GM23338 (cell line): ENCODE measurements at regions not wholly inside any gene's neighbourhood (a gene's known extent, or its start where the extent isn't known, plus 50 kb on each side); places are given as distances from the start of the nearest gene placed in this dataset.

Source experiments
- CREB1 ChIP-seq: fragments of 250-450 bp; sonication (Bioruptor Pico); IDR thresholded peaks from 2 replicates; pipeline ENCODE4 v1.5.0; 2020; ENCODE audit warnings: low read depth, mild to moderate bottlenecking, moderate library complexity
- EZH2 ChIP-seq: fragments of 200-600 bp; sonication (generic); IDR thresholded peaks from one replicate; pipeline ENCODE4 v1.8.0; 2017; ENCODE audit warnings: antibody characterized with exemption, mild to moderate bottlenecking, low read depth; ENCODE audit not compliant: unreplicated experiment
- EZH2phosphoT487 ChIP-seq: fragments of 200-600 bp; sonication (generic); IDR thresholded peaks from one replicate; pipeline ENCODE4 v1.8.1; 2018; ENCODE audit warnings: antibody characterized with exemption; ENCODE audit not compliant: unreplicated experiment
- JUNB ChIP-seq: IDR thresholded peaks from one replicate; pipeline ENCODE4 v1.6.1; 2016; ENCODE audit warnings: antibody characterized with exemption; ENCODE audit not compliant: unreplicated experiment
- POLR2AphosphoS5 ChIP-seq: IDR thresholded peaks from 2 replicates; pipeline ENCODE4 v1.6.1; 2016; ENCODE audit warnings: antibody characterized with exemption, low read depth
- ZNF114 ChIP-seq: fragments of 250-450 bp; sonication (Bioruptor Pico); IDR thresholded peaks from 2 replicates; pipeline ENCODE4 v1.5.0; 2020; ENCODE audit warnings: mild to moderate bottlenecking, moderate library complexity
- ZNF462 ChIP-seq: fragments of 250-450 bp; sonication (Bioruptor Pico); IDR thresholded peaks from 2 replicates; pipeline ENCODE4 v1.5.0; 2020; ENCODE audit warnings: mild to moderate bottlenecking, moderate library complexity
- TF ChIP-seq, protein P1 (sequence below), 2 experiments: fragments of 200-600 bp in 1 of 2; sonication (generic) in 1 of 2; conservative IDR thresholded peaks; 2 replicates each; pipeline versions ENCODE4 v1.5.1 to v1.6.1; 2016 to 2017; ENCODE audit warnings: antibody characterized with exemption in 2 of 2, low read depth in 2 of 2, mild to moderate bottlenecking in 2 of 2, moderate library complexity in 1 of 2

- TF ChIP-seq ZNF462 (CRISPR knock-in tag) (no peak), POLR2AphosphoS5 (no peak), EZH2phosphoT487 (no peak), EZH2 (no peak), CREB1 (CRISPR knock-in tag) (no peak), JUNB (no peak), ZNF114 (no peak)
- TF ChIP-seq, protein P1, sequence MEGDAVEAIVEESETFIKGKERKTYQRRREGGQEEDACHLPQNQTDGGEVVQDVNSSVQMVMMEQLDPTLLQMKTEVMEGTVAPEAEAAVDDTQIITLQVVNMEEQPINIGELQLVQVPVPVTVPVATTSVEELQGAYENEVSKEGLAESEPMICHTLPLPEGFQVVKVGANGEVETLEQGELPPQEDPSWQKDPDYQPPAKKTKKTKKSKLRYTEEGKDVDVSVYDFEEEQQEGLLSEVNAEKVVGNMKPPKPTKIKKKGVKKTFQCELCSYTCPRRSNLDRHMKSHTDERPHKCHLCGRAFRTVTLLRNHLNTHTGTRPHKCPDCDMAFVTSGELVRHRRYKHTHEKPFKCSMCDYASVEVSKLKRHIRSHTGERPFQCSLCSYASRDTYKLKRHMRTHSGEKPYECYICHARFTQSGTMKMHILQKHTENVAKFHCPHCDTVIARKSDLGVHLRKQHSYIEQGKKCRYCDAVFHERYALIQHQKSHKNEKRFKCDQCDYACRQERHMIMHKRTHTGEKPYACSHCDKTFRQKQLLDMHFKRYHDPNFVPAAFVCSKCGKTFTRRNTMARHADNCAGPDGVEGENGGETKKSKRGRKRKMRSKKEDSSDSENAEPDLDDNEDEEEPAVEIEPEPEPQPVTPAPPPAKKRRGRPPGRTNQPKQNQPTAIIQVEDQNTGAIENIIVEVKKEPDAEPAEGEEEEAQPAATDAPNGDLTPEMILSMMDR (conservative IDR thresholded peaks at IDR 0.05; ENCODE audit: low read depth in 2 of 2) = no peak
Measured at GRCh38 chr6:159535656-159536350, 157.2 kb downstream of the SOD2 start (continued).
